CD4-positive, alpha-beta T cell treated with Interleukin-6 for 4 hours (primary cell): ENCODE measurements at regions not wholly inside any gene's neighbourhood (a gene's known extent, or its start where the extent isn't known, plus 50 kb on each side); places are given as distances from the start of the nearest gene placed in this dataset.
"Not testable (repeated sequence)": the region's sequence is repeated elsewhere in the genome, so short reads cannot be mapped to it uniquely, and the experiment has no call there.

ENCODE experiments used
- DNase-seq: peaks from one replicate; pipeline ENCODE4 v3.0.0-alpha.2; 2020; ENCODE audit warnings: mixed read lengths

- no peak for DNase-seq
Measured at GRCh38 chr5:6321078-6321477, 57.3 kb downstream of the MED10 start.

GRCh38 chr5:6319116-6319515, 59.2 kb downstream of the MED10 start:
- no peak for DNase-seq

DNA sequence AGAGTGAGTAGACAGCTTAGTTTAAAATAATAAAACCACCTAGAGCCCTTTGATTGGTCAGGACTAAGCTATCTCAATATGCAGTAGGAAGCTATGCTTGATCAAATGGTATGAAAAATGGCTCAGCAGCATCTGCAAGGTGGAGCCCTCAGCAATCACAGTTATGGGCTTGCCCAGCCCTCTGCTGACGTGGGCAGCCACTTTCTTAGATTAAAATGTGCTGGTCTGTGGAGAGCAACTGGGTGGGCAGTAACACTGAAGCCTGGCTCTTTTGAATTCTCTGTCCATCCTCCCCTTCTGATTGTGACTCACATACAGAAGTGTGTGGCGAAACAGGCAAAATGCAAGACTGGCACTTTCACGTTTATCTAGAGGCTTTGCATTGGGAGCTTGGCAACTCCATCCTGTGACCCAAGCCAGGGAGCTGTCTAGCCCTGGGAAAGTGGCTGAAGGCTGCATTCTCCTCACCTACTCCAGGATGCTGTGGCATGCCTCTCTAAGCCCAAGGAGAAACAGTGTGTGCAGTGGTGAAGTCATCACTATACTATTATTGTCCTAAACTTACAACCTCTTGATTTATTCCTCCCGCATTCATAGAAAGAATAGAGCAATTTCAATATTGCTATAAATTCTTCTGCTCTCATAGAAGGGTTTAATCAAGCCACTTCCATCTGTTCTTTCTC, 61.1 kb downstream of the MED10 start:
- no peak for DNase-seq

- DNase-seq: no peak
Measured at GRCh38 chr5:6315580-6315979, 62.8 kb downstream of the MED10 start.

- DNase-seq: no peak
Measured at GRCh38 chr5:6311568-6312501, 66.5 kb downstream of the MED10 start.

- DNase-seq: no peak
Measured at GRCh38 chr5:6309949-6310348, 68.4 kb downstream of the MED10 start.

DNA sequence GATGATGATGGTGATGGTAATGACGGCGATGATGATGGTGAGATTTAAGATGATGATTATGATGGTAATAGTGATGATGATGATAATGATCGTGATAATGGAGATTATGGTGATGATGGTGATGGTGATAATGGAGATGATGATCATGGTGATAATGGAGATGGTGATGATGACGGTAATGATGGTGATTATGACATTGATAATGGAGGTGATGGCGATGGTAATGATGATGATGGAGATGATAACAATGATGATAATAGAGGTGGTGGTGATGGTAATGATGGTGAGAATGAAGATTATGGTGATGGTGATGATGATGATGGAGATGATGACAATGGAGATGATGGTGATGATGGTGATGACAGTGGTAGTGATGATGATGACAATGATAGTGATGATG, 69.7 kb downstream of the MED10 start:
- no peak for DNase-seq

DNA sequence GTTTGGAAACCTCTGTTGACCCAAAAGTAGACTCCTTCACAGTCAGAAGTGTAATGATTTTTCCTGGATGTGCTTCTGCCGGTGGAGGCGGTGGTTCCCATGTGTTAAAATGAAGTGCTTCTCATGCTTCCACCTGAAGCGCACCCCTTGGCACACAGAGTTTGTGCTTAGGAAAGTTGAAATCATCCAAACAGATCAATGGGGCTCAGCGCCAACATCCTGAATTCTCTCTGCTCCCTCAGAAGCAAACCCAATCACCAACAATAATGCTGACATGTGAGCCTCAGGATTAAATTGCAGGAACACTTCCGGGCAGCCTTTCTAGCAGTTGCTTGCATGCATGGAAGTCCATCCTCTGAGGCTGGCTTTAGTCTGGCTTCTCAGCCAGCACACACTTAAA, 71.0 kb downstream of the MED10 start:
- no peak for DNase-seq

DNA sequence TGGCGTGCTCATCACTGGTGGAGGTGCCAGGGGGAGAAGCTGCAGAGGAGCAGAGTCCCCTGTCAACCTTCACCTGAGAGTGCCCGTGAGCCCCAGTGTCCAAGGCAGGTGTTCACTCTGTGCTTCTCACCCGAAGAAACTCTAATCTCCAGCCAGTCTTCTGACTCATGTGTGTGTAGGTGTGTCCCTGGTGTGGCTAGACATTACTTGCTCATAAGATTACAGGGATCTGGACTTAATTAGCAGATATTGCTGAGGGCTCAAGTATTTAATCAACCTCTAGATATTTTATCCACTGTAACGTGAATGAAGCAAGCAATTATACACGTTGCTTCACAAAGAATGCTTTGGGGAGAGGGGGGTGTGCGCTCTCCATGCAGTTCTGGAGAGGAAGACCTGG, 72.5 kb downstream of the MED10 start:
- no peak for DNase-seq

GRCh38 chr5:6302684-6303083, 75.7 kb downstream of the MED10 start:
- no peak for DNase-seq

- DNase-seq: no peak
Measured at GRCh38 chr5:6302075-6302474, 76.3 kb downstream of the MED10 start.

DNA sequence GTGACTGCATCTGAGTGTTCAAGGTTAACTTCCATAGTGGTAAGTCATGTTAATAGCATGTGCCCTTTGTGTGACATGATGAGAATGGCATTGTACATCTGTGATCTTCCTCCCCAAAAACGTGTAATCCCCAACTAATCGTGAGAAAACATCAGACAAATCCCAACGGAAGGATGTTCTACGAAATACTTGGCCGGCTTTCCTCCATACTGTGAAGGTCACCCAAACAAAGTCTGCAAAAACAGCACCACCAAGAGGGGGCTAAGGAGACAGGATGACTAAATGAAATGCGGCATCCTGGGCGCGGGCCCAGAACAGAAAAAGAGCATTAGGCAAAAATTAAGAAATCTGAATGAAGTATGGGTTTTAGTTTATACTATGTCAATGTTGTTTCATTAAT, 81.8 kb downstream of the MED10 start:
- DNase-seq: no peak

DNA sequence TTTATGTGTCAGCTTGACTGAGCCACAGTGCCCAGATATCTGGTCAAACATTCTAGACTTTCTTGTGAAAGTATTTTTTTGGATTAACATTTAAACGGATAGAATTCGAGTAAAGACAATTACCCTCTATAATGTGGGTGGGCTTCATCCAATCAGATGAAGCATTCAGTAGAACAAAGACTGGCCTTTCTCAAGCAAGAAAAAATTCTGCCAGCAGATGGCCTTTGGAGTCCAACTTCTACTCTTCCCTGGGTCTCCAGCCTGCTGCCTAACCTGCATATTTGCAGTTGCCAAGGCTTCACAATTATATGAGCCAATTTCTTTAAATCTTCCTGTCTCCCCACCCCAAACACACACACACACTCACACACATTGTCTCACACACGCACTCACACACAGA, 86.4 kb downstream of the MED10 start:
- DNase-seq: no peak

GRCh38 chr5:6289239-6289638, 89.1 kb downstream of the MED10 start:
- no peak for DNase-seq

DNA sequence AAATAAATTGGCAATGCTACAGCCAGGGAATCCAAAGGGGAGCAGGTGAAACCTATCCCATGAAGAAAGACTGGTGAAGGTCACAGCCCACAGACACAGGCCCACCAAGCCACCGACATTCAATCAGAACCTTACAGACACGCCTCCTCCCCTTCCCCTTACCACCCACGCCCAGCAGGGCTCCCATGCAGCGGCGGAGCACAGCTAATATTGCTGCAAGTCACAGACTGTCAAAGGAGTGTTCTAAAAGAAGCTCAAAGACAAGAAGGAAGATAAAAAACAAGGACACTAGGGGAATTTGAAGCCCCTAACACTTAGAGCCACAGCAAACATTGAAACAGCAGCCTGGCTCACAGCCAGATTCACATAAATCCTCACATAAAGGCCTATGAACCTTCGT, 91.2 kb downstream of the MED10 start:
- no peak for DNase-seq

DNA sequence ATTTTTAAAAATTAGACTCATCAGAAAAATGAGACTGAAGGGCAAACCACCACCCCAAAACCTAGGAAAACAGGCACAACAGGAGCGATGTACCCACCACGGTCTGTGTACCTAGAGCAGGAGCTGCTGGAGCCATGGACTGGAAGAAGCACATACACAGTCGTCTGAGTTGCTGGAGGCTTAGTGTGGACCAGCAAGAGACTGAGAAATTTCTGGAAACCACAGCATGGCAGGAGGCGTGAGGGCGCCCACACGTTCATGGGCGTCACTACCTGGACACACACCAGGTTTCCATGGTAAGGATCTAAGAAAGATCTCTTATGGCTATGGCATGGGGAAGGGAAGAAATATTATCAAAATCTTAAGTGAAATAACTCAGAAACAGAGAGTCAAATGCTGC, 91.9 kb downstream of the MED10 start:
- no peak for DNase-seq

DNA sequence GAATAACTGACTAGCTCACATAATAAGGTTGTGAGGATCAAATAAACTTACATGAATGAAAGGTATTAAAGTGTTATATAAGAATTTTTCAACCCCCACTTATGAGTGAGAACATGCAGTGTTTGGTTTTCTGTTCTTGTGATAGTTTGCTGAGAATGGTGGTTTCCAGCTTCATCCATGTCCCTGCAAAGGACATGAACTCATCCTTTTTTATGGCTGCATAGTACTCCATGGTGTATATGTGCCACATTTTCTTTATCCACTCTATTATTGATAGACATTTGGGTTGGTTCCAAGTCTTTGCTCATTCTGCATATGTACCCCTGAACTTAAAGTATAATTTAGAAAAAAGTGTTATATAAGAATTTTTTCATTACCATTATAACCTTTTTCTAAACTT, 93.9 kb downstream of the MED10 start:
- DNase-seq: not testable (repeated sequence)

DNA sequence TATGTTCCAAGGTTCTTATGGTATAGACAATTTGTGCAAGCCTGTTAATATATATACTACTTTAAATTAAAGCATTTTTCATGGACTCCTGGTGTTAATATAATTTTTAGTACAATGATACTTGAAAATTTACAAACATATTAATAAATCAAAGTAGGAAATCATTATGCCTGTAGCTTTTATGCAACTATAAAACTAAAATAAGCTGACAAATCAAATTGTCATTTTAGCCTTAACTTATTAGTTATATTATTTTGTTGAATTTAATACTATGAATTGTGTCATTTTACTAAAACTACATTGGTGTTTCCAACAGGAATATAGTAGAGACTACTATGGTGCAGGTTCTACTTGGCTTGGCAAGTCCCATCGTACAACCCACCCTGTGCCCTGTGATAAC, 96.0 kb downstream of the MED10 start:
- DNase-seq: no peak

GRCh38 chr5:6281818-6282217, 96.5 kb downstream of the MED10 start:
- DNase-seq: no peak

DNA sequence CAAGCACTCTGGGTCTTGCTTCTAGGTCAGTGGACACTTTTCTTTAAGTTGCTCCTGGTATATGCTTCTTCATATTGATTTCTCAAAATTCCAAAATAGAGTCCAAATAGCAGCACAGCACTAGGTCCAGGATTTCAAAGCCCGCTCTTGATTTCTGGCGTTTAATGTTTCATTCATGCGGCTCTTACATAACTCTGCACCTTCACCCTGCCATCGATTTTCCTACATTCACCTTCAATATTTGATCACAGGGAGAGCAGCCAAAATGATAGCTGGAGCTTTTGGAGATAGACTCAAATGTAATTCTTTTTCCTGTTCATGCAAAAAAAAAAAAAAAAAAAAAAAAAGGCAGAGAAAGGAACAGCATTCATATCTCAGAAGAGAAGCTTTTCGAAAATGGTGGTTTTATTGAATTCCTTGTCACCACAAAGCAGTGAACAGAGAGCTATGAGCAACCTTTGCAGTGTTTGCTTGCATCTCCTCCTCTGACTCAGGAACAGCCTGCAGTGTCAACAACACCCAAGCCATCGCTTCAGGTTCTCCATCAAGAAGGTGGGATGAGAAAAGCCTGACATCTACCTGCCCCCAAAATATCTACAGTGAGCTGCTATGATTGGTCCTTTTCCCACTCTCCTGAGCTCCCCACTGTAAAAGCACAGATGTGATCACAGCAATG, 97.8 kb downstream of the MED10 start:
- DNase-seq: no peak

GRCh38 chr5:6279607-6280006, 98.7 kb downstream of the MED10 start:
- no peak for DNase-seq

- no peak for DNase-seq
Measured at GRCh38 chr5:6274846-6275543, 103.4 kb downstream of the MED10 start.

- DNase-seq: no peak
Measured at GRCh38 chr5:6273749-6274148, 104.6 kb downstream of the MED10 start.
